ENCODE measurements at regions not wholly inside any gene's neighbourhood (a gene's known extent, or its start where the extent isn't known, plus 50 kb on each side); places are given as distances from the start of the nearest gene placed in this dataset.

- no peak for DNase-seq (ENCODE audit: low read depth)
Measured at GRCh38 chr11:11140510-11140909, 212.5 kb downstream of the CSNK2A3 start.

GRCh38 chr11:11137339-11137738 lies 215.7 kb downstream of the CSNK2A3 start:
- DNase-seq (ENCODE audit: low read depth): no peak

- no peak for DNase-seq (ENCODE audit: low read depth)
Measured at GRCh38 chr11:11135820-11136476, 217.1 kb downstream of the CSNK2A3 start.

GRCh38 chr11:11129118-11129517 lies 223.9 kb downstream of the CSNK2A3 start:
- no peak for DNase-seq (ENCODE audit: low read depth)

- no peak for DNase-seq (ENCODE audit: low read depth)
Measured at GRCh38 chr11:11125618-11126017, 227.4 kb downstream of the CSNK2A3 start.

- no peak for DNase-seq (ENCODE audit: low read depth)
Measured at GRCh38 chr11:11122749-11123148, 230.3 kb downstream of the CSNK2A3 start.

- DNase-seq (ENCODE audit: low read depth): no peak
Measured at GRCh38 chr11:11119917-11120316, 233.1 kb downstream of the CSNK2A3 start.

GRCh38 chr11:11117730-11118129 lies 235.3 kb downstream of the CSNK2A3 start:
- no peak for DNase-seq (ENCODE audit: low read depth)

- no peak for DNase-seq (ENCODE audit: low read depth)
Measured at GRCh38 chr11:11115475-11115874, 237.6 kb downstream of the CSNK2A3 start.

GRCh38 chr11:11113626-11114025 lies 239.4 kb downstream of the CSNK2A3 start:
- DNase-seq (ENCODE audit: low read depth): no peak

GRCh38 chr11:11108026-11108425 lies 245.0 kb downstream of the CSNK2A3 start:
- DNase-seq (ENCODE audit: low read depth): no peak

- DNase-seq (ENCODE audit: low read depth): no peak
Measured at GRCh38 chr11:11107076-11107723, 245.8 kb downstream of the CSNK2A3 start.

GRCh38 chr11:11105361-11105760 lies 247.5 kb upstream of the ZBED5 start:
- DNase-seq (ENCODE audit: low read depth): no peak

GRCh38 chr11:11095831-11096723 lies 238.2 kb upstream of the ZBED5 start:
- DNase-seq (ENCODE audit: low read depth): no peak

- no peak for DNase-seq (ENCODE audit: low read depth)
Measured at GRCh38 chr11:11090495-11090894, 232.6 kb upstream of the ZBED5 start.

GRCh38 chr11:11089805-11090204 lies 232.0 kb upstream of the ZBED5 start:
- no peak for DNase-seq (ENCODE audit: low read depth)

- DNase-seq (ENCODE audit: low read depth): no peak
Measured at GRCh38 chr11:11086979-11087378, 229.1 kb upstream of the ZBED5 start.

GRCh38 chr11:11085580-11085979 lies 227.7 kb upstream of the ZBED5 start:
- no peak for DNase-seq (ENCODE audit: low read depth)

GRCh38 chr11:11084337-11084736 lies 226.5 kb upstream of the ZBED5 start:
- DNase-seq (ENCODE audit: low read depth): no peak

- no peak for DNase-seq (ENCODE audit: low read depth)
Measured at GRCh38 chr11:11083441-11083840, 225.6 kb upstream of the ZBED5 start.

GRCh38 chr11:11082646-11083045 lies 224.8 kb upstream of the ZBED5 start:
- DNase-seq (ENCODE audit: low read depth): no peak

- DNase-seq (ENCODE audit: low read depth): no peak
Measured at GRCh38 chr11:11081776-11082175, 223.9 kb upstream of the ZBED5 start.
